Stimulated activated naive CD8-positive, alpha-beta T cell treated with anti-CD3 and anti-CD28 coated beads, Interleukin-15, amount 100 ng/mL, for 72 hours (primary cell): ENCODE measurements at regions not wholly inside any gene's neighbourhood (a gene's known extent, or its start where the extent isn't known, plus 50 kb on each side); places are given as distances from the start of the nearest gene placed in this dataset.

Source experiments
- ATAC-seq: fragments of 150-1000 bp; cut with Tn5 transposase; 2 replicates; pipeline ENCODE4 v1.10.0; 2021; ENCODE audit warnings: mild to moderate bottlenecking, moderate library complexity
- DNase-seq, 2 donors: peaks; one replicate each; pipeline ENCODE4 v3.0.0; 2021 to 2022
- H3K27ac Mint-ChIP-seq, 2 donors: one replicate each; pipeline ENCODE4 v1.8.0; 2022; ENCODE audit warnings: mild to moderate bottlenecking in 2 of 2, mixed read lengths in 2 of 2, moderate library complexity in 2 of 2
- H3K27me3 Mint-ChIP-seq: one replicate; pipeline ENCODE4 v1.8.0; 2022; ENCODE audit warnings: mixed read lengths
- H3K4me1 Mint-ChIP-seq: one replicate; pipeline ENCODE4 v1.8.0; 2022; ENCODE audit warnings: mild to moderate bottlenecking, mixed read lengths
- H3K4me3 Mint-ChIP-seq, 2 donors: one replicate each; pipeline ENCODE4 v1.8.0; 2022; ENCODE audit warnings: mild to moderate bottlenecking in 2 of 2, mixed read lengths in 2 of 2, moderate library complexity in 1 of 2
- H3K9me3 Mint-ChIP-seq, 2 donors: one replicate each; pipeline ENCODE4 v1.8.0; 2022; ENCODE audit warnings: mixed read lengths in 2 of 2

DNA sequence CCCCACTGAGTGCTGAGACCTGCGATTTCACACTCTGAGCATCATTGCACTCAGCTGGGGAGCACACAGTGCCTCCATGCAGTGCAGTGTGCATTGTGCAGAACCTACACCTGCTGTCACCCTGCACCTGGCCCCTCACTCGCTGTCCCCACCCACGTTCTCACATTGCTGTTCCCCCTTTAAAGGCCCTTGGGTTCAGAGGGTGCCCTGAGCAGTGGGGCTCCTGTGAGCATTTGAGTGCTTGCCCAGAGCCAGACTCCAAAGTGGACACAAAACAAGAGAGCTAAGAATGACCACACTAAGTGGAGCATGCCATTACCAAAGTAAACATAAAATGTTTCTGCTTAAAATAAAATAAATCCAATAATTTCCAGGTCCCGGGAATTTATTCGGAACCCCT lies 131.0 kb upstream of the CST7 start:
- no peak for ATAC-seq
- H3K4me1 Mint-ChIP-seq: no peaks in the 10 kb centered on the region

DNA sequence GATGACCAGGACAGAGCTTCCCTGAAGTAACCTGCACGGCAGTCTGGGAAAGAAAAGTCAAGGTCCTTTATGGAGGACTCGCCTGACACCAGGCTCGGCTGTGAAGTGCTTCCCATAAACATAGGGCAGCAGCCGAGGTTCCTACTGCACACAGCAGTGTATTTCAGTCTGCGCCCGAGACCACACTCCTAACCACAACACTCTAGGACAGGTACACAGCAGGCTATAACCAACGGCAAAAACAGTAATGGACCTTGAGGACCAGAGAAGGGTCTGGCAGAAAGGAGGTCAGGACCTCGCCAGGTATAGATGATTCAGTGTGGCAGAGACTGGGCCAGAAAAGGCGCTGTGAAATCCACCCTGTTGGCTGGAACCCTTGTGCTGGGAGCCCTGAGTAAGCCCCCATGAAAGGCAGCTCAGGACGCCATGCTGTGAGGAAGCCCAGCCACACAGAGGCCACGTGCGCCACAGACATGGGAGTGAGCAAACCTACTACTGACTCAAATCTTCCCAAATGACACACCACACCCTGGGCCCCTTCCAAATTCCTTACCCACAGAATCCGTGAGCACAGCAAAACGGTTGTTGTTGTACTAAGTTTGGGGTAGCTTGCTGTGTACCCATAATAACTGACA lies 129.6 kb upstream of the CST7 start:
- Mint-ChIP-seq H3K27ac (peak overlapping the region in 1 of 2 donors; percentile 48), H3K4me3 (no peak overlapping the region), H3K9me3 (no peaks in the 10 kb centered on the region), H3K27me3 (no peaks in the 10 kb centered on the region), H3K4me1 (no peaks in the 10 kb centered on the region)
- DNase-seq: no peak
- ATAC-seq: no peak

More for the DNA sequence above, 131.0 kb upstream of the CST7 start:
- no peaks in the 10 kb centered on the region for H3K9me3 Mint-ChIP-seq
- H3K4me3 Mint-ChIP-seq: no peak overlapping the region
- H3K27me3 Mint-ChIP-seq: no peaks in the 10 kb centered on the region
- no peak overlapping the region for H3K27ac Mint-ChIP-seq
- no peak for DNase-seq

DNA sequence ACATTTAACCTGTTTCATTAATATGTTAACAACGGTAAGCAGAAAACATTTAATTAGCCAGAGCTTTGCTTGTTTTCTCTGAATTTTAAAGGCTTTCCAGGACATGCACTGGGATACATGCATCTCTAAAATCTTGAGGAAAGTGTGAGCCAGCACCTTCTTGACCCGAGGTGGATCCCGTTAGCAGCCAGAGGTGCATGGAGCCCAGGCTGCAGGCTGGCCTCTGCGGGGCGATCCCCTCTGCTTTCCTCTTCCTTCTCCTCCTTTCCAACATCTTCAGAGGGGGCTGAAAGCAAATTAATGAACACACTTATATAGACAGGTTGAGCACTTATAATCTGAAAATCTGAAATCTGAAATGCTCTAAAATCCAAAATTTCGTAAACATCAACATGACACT lies 128.7 kb upstream of the CST7 start:
- Mint-ChIP-seq H3K27ac (no peak overlapping the region), H3K4me3 (no peak overlapping the region), H3K27me3 (no peaks in the 10 kb centered on the region), H3K4me1 (no peaks in the 10 kb centered on the region), H3K9me3 (no peaks in the 10 kb centered on the region)
- DNase-seq (no peak), ATAC-seq (no peak)

DNA sequence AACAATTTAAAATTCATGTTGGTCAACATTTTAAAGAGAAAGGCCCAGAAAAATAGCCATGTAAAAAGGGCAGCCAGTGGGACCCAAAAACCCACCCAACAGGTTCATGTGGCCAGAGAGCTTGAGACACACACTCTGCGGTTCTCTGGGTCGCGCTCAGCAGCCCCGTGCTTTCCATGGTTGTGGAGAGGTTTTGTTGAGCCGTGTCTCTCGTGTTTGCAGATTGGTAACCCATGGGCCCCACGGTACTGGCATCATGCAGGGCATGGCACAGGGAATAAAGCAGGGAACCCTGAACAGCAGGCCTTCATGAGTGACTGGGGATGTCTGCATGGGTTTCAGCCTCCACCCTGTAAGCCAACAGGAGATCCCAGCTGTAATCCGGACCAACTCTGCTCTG lies 127.7 kb upstream of the CST7 start:
- Mint-ChIP-seq H3K4me3 (no peak overlapping the region), H3K9me3 (no peaks in the 10 kb centered on the region), H3K27ac (no peak overlapping the region), H3K4me1 (no peaks in the 10 kb centered on the region), H3K27me3 (no peaks in the 10 kb centered on the region)
- ATAC-seq: no peak
- DNase-seq: no peak

DNA sequence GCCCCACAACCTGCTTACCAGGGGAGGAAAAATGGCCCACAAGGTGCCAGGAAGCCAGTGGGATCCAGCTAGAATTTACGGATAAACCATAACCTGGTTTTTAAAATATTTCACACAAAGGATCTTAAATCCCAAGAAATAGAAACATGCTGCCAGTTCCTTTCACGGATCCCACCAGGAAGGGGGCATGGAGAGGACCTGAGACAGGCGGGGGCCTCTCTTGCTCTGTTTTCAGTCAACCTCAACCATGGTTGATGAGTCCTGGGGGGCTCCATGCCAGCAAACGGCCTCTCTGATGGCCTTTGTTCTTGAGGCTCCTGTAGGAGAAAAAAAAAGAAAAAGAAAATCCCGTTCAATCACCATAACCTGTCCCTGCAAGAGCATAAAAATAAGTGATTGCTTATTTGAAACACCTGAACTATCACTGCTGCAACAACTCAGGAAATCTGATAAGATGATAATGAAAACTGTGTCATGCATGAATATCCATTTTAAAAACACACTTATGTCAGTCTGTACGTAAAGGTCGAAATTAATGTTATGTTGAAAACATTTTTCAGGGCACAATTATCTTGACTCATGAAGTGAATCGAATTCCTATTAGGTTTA lies 125.8 kb upstream of the CST7 start:
- Mint-ChIP-seq H3K9me3 (no peaks in the 10 kb centered on the region), H3K4me1 (no peaks in the 10 kb centered on the region), H3K27ac (no peak overlapping the region), H3K4me3 (no peak overlapping the region), H3K27me3 (no peaks in the 10 kb centered on the region)
- DNase-seq (no peak), ATAC-seq (no peak)

DNA sequence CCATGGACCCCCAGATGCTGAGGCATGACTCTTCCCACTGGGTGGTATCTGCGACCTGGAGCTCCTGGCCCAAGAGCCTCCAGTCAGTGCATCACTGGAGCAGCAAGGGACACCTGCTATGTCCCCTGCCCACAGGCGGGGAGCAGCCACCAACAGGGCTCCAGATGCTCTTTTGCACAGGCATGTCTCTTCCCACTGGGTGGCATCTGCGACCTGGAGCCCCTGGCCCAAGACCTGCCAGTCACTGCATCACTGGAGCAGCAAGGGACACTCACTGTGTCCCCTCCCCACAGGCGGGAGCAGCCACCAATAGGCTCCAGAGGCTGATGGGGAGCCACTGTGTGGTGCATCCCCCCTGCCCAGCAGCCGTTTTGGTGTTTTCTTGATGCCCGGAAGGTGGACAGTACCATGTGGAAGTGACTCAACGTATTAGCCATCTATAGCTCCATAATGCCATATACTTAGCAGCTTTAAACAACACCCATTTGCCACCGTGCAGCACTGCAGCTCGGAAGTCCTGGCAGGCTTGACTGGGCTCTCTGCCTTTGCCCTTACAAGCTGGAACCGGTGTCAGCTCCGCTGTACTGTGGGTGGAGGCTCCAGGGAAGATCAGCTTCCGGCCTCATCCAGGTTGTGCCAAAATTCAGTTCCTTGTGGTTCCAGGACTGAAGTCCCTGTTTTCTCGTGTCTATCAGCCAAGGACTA lies 124.9 kb upstream of the CST7 start:
- ATAC-seq (no peak), DNase-seq (no peak)
- Mint-ChIP-seq H3K27ac (no peak overlapping the region), H3K27me3 (no peaks in the 10 kb centered on the region), H3K4me1 (no peaks in the 10 kb centered on the region), H3K4me3 (no peak overlapping the region), H3K9me3 (no peaks in the 10 kb centered on the region)

DNA sequence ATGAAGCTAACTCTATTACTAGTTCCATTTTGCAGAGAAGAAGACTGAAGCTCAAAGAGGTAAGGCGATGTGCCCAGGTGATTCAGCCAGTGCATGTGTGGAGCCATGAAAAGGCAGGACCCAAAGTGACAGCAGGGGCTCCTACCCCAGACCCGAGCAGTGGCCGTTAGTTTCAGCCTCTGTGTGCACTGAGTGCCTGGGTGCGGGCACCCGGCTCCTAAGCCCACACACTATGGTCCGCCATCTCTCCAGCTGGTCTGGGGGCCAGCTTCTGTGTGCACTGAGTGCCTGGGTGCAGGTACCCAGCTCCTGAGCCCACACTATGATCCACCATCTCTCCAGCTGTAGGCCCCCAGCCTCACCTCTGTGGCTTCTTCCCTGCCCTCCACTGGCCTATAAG lies 123.5 kb upstream of the CST7 start:
- Mint-ChIP-seq H3K4me3 (no peak overlapping the region), H3K4me1 (no peaks in the 10 kb centered on the region), H3K27me3 (no peaks in the 10 kb centered on the region), H3K27ac (peak overlapping the region in 1 of 2 donors; percentile 37), H3K9me3 (no peaks in the 10 kb centered on the region)
- ATAC-seq (no peak), DNase-seq (no peak)

DNA sequence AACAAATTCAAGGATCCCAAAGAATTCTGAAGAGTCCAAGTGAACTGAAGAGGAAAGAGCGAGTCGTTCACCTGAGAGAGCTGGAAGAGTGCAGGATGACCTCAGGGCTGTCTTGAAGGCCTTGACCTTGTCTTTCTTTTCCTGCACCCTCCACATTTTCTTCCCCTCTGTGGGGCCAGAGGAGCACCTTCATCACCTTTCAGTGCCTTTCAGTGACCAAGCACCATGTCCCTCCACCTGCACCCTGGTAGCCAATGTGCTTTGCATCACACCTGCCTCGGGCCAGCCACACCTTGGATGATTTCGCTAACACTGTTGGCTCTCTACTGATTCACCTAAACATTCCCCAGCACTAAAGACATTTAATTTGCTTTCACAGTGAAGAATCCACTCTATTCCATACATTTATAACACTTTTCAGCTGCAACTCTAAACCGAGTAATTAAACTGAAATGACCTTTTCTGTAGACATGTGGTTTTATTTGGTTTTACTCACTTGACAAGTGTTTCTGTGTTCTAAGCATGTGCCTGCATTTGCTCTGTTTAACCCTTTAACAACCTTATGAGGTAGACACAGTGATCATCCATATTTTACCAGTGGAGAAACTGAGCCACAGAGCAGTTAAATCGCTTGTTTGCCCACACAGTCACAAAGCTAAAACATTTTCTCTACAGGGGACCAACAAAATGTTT lies 121.3 kb upstream of the CST7 start:
- H3K9me3 Mint-ChIP-seq: no peaks in the 10 kb centered on the region
- H3K4me3 Mint-ChIP-seq: no peak overlapping the region
- DNase-seq: no peak
- ATAC-seq: no peak
- H3K27ac Mint-ChIP-seq: no peak overlapping the region
- H3K4me1 Mint-ChIP-seq: no peaks in the 10 kb centered on the region
- no peaks in the 10 kb centered on the region for H3K27me3 Mint-ChIP-seq

DNA sequence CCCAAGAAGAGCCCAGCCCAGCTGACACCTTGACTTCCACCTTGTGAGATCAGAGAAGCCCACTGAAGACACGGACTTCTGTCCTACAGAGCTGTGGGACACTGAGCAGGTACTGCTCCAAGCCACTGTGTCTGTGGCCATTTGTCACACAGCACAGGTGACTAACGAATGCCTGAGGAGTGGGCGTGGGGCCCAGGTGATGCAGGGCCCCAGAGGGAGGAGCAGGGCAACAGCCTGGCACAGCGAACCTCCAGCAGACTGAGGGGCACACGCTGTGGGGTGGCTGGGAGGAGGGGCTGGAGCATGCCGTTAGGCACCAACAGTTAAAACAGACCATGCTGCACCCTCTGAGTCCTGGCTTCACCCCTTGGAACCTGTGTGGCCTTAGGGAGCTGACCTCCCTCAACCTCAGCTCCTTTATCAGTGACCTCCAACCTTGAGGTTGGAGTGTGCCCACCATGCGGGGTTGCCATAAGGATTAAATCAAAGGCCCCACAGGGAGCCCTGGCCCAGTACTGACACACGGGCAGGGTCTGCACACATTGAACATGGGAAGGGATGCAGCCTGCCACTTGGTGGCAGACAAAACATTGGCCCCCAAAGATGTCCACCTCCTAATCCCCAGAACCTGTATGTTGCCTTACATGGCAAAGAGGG lies 119.9 kb upstream of the CST7 start:
- DNase-seq (no peak), ATAC-seq (no peak)
- Mint-ChIP-seq H3K9me3 (no peaks in the 10 kb centered on the region), H3K27ac (peak overlapping the region in 1 of 2 donors; percentile 74), H3K27me3 (no peaks in the 10 kb centered on the region), H3K4me3 (no peak overlapping the region), H3K4me1 (no peaks in the 10 kb centered on the region)

DNA sequence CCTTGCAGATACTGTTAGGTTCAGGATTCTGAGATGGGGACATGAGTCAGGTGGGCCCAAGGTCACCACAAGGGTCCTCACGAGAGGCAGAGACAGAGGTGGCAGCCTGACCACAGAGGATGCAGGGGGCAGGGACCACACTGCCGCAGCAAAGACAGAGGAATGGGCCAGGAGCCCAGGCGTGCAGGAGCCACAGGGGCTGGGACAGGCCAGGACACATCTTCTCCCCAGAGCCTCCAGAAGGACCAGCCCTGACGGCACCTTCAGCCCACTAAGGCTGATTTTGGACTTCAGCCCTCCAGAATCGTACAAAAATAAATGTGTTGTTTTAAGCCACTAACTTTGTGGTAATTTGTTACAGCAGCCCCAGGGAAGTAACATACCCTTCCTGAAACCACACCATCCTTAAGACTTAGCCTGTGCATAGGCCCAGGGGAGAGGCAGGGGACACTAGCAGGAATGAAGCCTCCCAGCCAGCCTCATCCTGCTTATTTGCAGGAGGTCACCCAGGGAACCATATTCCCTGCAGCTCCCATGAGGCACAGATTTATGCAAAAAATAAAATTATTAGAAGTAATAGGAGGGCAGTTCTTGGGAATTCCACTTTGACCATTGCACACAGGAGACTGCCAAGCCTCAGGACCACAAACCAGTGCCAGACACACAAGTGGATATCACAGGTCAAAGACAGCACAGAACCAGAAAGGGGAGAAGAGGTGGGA lies 119.3 kb upstream of the CST7 start:
- Mint-ChIP-seq H3K4me1 (no peaks in the 10 kb centered on the region), H3K9me3 (no peaks in the 10 kb centered on the region), H3K27me3 (no peaks in the 10 kb centered on the region), H3K4me3 (no peak overlapping the region), H3K27ac (peak overlapping the region in 1 of 2 donors; percentile 74)
- ATAC-seq (no peak), DNase-seq (no peak)

DNA sequence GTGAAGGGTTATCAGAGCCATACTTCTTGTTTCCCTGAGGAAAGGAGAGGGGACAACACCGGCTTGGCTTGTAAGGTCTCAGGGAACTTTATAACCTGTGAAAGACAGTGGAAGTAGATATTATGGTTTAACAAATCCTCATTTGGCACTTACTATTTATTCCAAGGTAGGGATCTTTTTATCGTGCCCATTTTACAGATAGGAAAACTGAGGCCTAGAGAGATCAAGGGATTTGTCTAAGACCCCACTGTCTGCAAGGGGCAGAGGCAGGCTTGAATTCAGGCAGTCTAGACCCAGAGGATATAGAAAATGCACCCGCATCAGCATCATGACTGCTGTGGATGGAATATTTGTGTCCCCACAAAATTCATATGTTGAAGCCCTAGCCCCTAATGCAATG lies 118.4 kb upstream of the CST7 start:
- Mint-ChIP-seq H3K27ac (no peak overlapping the region), H3K4me3 (no peak overlapping the region), H3K27me3 (no peaks in the 10 kb centered on the region), H3K9me3 (no peaks in the 10 kb centered on the region), H3K4me1 (no peaks in the 10 kb centered on the region)
- DNase-seq: no peak
- no peak for ATAC-seq

DNA sequence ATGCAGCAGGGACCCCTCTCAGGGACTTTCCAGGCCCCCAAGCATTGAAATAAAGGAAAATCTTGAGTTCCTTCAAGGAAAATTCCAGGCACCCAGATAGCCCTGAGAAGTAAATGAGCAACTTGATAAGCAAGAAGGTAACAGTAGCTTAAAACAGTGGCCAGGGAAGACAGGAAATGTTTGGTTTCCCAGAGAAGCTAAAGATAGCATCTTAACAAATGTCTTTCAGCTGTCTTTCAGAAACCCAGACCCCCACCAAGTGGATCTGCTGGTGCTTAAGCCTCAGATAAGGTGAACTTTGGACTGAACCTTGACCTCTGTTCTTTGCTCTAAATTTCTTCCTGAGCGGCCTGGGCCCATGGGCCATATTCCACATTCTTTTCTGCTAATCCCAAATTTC lies 117.8 kb upstream of the CST7 start:
- Mint-ChIP-seq H3K27me3 (no peaks in the 10 kb centered on the region), H3K27ac (no peak overlapping the region)
- DNase-seq: no peak

DNA sequence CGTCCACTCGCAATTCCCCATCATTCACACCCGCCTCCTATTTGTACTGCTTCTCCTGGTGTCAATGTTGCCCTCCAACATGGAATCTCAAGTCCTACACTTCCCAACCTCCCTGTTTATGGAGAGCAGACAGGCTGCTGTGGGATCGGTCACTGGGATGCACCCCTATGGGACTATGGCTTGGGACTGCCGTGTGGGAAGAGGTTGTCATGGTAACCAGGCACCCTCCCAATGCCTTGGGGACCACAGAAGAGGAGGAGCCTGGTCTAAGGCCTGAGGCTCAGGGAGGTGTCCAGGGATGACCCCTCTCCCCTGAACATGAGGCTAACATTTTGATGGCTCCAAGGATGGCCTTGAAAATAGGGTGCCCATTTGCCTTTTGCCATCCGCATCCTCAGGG lies 116.6 kb upstream of the CST7 start:
- Mint-ChIP-seq H3K9me3 (no peaks in the 10 kb centered on the region), H3K4me1 (no peaks in the 10 kb centered on the region), H3K27ac (no peak overlapping the region), H3K27me3 (no peaks in the 10 kb centered on the region), H3K4me3 (no peak overlapping the region)
- ATAC-seq (no peak), DNase-seq (no peak)

More for the DNA sequence above, 117.8 kb upstream of the CST7 start:
- no peaks in the 10 kb centered on the region for H3K4me1 Mint-ChIP-seq
- no peak for ATAC-seq
- no peak overlapping the region for H3K4me3 Mint-ChIP-seq
- H3K9me3 Mint-ChIP-seq: no peaks in the 10 kb centered on the region

DNA sequence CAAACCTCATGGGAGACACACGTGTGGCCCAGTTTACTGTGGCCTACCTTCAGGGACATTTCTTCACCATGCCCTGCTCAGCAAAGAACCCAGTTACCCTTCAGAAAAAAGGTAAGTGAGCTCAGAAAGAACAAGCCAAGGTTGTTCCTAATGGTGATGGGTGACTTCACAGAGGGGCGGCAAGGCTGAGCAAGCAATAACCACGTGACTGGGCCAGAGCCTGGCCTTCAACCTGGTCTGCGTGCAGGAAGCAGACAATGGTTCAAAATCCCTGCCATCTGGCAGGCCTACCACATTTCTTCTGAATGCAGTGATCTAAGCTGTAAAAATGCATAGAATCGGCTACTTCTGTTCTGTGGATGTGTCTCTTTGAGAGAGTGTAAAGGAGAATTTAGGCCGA lies 115.5 kb upstream of the CST7 start:
- Mint-ChIP-seq H3K27me3 (no peaks in the 10 kb centered on the region), H3K9me3 (no peaks in the 10 kb centered on the region), H3K27ac (no peak overlapping the region), H3K4me1 (no peaks in the 10 kb centered on the region), H3K4me3 (no peak overlapping the region)
- ATAC-seq: no peak
- no peak for DNase-seq

DNA sequence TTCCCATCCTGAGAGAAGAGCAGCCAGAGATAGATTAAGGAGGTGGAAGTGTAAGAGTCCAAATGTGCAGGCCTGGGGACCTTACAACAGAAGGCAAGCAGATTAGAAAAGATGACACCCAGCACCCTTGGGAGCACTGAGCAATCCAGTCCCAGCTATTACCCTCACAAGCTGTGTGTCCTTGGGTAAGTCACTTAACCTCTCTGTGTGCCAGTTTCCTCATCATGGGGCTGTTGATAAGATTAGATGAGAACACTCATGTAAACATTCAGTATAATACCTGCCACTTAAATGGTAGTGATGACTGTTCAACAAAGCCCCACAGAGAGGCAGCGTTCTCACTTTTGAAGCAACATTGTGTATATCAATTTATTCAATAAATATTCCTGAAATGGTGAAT lies 114.8 kb upstream of the CST7 start:
- DNase-seq (no peak), ATAC-seq (no peak)
- H3K27ac Mint-ChIP-seq: no peak overlapping the region
- no peaks in the 10 kb centered on the region for H3K4me1 Mint-ChIP-seq
- no peaks in the 10 kb centered on the region for H3K9me3 Mint-ChIP-seq
- no peaks in the 10 kb centered on the region for H3K27me3 Mint-ChIP-seq
- H3K4me3 Mint-ChIP-seq: no peak overlapping the region
